NCI-H69 (cell line): ENCODE measurements at regions not wholly inside any gene's neighbourhood (a gene's known extent, or its start where the extent isn't known, plus 50 kb on each side); places are given as distances from the start of the nearest gene placed in this dataset.
"Not testable (repeated sequence)": the region's sequence is repeated elsewhere in the genome, so short reads cannot be mapped to it uniquely, and the experiment has no call there.

Source experiments
- DNase-seq: peaks from one replicate; lab custom pipeline; 2025; lab: John Stamatoyannopoulos, UW

DNA sequence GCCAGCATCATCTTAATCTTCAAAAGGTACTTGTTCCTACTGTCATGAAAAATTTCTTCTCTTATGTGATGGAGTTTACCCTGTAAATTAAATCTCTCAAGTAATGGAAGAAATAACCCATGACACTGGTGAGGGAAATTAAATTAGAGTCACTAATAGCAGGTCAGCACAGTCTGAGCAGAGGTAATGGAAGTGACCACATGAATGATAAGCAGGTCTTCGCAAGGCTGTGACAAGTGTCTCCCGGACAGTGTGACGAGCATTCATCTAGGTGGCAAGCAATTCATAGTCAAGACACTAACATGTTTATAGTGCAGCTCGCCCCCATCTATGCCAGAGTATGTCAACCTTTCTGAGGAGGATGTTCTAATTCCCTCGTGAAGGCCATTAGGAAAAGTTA is 249.2 kb downstream of the FRK start:
- no peak for DNase-seq

DNA sequence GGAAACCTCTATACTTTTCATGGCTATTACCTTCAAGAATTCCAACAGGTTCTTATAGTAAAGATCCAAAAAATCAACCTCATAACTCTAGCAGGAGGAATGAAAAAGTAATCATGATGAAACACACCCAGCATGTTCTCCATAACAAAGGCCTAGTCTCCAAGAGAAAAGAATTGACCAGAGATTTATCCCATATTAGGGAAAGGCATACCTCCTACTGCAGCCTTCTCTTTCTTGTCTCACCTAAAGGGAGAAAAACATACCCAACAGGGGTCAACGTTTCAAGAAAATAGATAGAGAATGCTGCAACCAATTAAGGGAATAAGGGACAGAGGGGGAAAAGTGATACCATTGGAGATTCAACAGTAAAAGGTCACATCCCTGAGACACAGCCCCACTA is 262.5 kb downstream of the FRK start:
- DNase-seq: no peak

DNA sequence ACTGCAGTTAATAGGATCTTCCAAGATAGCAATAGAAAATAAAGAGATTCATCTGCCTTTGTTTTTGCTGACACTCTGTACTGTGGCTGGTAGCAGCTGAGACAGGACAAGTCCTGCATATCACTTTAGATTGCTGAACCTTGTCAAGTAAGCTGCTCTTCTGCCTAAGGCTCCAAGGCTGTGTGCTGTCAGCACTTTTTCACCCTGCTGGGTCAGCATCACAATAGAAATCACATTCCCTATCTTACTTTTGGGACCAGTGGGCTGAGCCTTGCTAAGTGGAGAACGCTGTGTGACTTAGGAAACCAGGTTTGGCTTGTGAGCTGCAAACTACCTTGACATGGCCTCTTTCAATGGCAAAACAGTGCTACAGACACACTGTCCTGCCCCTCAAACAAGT is 263.9 kb downstream of the FRK start:
- DNase-seq: no peak

DNA sequence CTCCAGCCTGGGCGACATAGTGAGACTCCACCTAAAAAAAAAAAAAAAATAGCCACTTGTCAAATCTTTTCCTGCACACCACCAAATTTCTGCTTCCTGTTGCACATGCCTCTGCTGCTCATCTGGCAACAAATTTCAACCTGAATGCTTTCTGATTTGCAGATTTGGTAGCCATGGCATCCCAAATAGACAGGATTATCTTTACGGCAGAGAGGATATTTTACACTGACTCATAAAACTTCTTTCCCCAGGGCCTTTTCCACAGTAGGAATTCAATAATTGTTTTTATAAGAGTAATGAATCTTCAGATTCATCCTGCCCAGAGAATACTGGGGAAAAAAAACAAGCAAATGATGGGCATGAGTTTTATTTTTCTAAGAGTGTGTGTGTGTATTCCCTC is 264.6 kb downstream of the FRK start:
- no peak for DNase-seq

DNA sequence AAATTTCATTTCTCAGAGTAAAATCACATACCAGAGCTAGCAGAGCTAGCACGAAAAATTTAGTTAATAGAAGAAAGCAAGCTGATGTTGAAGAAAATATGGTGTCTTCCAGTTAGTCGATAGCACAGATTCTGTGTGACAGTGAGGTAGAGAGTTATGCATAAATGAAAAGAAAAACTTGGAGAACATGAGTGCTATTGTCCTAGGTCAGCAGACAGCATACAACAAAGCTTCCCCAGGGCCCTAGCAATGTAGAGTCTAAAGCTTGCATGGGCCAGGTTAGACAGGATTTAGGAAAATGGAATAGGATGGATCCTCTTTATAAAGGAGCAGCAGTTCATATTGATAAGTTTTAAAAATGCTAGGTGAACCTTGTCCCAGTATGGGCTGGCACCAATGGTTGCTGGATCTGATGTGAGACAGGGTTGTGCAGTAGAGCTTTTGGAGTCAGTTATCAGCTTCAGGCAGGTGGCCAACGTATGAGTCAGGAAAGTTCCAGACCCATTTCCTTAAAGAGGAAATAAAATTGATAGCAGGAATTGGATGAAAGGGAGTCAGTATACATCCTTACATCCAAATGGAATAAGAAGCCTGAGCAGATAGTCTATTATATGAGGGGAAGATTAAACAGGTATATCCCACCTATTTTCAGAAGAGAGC is 277.2 kb downstream of the FRK start:
- no peak for DNase-seq

DNA sequence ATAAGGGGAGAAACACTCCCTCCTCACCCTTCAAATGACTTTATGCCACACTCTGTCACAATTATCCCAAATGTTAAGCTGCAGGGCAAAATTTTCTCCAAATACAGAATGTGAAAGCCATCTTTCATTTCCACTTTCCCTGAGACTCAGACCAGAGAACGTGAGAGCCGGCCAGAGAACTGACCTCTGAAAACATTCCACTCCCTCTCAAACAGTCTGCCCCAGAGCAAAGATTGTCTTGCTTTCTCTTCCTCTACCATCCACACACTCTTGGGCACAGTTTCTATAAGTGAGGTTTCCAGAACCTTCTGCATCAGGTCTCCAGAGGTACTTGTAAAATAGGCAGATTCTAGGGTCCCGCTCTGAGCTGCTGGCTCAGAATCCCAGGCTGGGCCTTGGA is 278.1 kb downstream of the FRK start:
- DNase-seq: no peak

DNA sequence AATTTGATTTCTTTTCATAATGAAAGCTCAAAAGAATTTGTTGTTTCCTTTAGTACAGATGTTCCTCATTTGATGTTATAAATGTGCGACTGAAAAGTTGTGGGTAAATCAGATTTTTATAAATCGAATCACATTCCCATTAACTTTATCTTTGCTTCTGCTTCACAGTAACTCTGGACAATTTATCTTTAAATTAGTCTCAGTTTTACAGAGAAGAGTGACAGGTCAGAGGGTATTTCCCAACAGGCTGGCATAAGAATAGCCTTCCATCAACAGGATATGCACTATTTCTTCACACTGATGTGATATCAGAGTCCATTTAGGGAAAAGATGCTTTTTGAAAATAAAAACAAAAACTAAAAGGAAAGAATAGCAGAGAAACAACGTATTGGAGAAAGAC is 286.9 kb downstream of the FRK start:
- DNase-seq: no peak

DNA sequence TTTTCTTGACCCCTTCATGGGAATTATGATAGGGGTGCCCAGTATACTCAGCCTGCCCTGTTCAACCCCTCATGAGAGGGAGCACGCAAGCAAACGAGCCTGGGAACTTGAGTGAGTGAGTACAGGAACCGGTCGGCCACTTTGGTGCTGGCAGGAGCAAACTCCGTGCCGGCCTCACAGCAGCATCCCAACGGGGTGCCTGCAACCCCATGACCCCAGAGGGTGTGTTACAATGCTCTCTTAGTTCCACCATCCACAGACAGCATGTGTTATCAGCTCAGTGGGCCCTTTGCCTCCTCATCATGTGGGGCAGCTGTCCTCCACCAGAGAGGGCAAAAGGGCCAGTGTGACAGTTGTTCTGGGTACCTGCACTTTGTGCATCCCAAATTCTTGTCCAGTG is 289.8 kb downstream of the FRK start:
- no peak for DNase-seq

DNA sequence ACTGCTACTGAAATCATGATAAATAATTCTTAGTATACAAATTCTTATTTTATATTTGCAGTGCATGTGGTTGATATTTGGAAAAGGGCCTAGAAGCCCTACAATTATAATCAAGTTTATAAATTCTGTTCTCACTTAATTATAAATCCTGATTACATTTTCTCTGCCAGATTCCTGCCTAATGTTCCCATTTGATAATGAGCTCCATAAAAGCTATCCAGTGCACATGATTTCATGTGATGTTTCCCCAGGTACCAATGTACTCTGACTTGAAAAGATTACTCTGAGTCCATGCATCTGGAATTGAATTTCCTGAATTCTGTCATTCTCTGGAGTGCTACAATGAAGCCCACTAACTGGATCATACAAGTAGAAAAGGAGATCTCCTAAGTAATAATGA is 292.2 kb downstream of the FRK start:
- no peak for DNase-seq

DNA sequence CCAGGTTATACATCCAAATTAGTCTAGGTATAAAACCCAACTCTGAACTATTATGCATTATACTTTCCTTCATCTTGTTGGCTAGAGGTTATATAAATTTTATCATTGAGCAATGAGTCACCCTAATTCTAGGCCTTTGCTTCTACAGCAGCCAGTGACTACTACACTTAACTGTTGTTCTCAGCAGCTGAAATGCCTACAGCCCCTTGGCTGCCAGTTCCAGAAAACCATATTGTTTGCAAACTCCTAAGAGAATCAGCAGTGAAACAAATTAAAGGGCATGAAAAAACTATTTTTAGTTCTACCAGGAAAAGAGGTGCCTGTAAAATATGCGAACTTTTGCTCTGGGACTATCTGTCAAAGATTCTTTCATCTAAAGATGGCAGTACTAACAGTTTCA is 292.8 kb downstream of the FRK start:
- DNase-seq: no peak

DNA sequence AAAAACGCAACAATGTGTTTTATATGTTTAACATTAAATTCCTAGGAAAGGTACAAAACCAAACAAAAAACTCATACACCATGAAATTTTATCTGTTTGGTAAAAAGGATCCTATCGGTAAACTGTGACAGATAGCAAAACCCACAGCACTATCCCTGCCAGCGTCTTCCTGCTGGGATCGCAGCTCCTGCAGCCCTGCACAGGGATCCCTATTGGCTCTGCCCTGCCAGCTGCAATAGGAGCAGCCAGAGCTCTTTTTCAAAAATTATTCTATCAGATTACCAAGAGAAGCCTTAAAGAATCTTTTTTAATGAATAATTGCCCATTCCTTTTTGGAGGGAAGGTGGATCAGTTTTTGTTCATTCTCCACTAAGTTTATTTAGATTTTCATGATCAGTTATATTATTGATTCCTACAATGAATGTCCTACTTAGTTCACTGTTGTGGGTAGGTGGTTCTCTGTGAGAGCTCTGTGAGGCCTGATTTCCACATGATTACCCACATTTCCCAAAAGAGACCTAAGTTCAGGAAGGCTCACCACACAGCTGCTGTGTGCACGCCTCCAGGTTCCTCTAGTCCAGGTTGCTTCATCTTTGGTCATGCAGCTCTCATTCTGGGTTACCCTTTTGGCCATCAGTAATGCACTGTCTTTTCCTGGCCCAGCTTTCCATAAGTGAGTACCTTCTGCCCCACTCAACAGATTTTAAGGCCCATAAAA is 293.8 kb downstream of the FRK start:
- DNase-seq: no peak

DNA sequence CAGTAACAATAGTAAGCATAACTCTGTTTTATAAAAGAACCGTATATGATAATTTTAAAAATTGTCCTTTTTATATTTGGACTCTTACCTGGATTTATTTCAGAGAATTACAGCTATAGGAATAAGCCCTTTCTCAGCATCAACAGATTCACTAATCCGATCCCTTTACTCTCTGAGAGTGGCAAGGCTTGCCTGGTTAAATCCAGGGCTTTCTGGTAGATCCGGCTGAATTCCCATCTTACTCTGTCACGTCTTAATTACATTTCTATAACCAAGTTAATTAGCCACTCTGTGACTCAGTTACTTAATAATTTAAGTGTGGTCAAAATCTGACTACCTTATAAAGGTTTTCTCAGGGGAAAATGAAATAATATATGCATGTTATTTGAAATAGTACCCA is 294.7 kb downstream of the FRK start:
- no peak for DNase-seq

DNA sequence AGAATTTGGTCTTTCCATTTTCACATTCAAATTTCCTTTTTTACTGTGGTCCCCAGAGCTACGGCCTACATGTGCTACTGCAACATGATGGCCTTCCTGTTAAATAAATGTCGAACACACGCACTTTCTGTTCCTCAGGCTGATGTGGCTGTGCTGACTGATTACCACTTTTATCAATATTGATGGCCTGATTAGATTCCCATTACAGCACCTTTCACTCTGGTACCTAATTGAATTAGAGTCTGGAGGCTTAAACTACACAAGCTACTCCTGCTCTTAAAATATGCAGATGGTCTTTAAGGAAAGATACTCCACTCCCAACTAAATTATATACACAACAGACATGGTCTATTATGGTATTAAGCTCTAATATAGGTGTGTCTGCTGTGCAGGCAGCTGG is 301.6 kb downstream of the FRK start:
- no peak for DNase-seq

DNA sequence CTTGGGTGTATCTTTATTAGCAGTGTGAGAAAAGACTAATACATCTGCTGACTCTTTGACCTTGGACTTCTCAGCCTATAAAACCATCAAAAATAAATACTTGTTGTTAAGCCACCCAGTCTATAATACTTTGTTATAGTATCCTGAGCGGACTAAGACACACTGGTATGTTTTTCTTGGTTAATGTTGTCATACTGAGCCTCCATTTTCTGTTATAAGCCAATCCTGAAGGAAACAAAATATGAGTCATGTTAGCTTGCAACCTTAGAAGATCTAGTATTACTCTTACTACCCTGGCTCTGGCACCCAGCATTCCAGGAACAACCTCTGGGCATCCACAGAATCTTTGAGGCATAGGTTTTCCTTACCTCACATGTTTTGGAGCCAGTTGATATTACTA is 307.2 kb downstream of the FRK start:
- no peak for DNase-seq

DNA sequence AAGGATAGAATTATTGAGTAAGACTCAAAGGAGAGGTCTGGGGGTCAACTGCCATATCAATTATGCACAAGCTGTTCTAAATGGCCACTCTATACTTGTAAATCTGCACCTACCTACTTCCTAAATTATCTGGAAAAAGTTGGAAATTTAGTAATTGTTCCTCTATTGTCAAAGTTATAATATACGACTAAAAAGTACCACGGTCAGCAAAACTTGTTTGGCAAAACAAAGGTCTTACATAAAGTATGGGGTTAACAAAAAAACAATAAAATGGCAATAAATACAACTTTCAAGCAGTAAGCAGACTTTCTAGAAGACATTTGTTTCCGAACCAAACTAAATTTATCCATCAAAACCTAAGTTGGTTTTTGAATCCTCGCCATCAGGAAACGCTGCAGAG is 309.7 kb downstream of the FRK start:
- no peak for DNase-seq

DNA sequence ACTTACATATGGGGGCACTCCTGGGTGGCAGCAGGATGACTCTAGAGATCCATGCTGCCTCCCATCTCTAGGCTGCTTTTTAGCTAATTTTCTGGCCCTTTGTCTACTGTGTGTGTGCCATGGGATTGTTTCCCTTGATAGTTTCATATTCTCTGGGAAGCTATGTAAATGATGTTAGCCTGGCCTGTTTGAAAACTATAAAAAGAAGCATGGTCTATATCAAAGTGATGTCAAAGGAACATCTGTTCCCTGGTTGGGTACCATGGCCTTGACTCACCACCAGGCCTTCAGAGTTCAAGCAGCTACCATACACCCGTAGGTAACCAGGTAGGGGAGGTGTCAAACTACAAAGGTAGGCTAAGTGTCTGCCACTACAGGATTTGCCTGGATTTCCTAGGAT is 310.4 kb downstream of the FRK start:
- DNase-seq: no peak

DNA sequence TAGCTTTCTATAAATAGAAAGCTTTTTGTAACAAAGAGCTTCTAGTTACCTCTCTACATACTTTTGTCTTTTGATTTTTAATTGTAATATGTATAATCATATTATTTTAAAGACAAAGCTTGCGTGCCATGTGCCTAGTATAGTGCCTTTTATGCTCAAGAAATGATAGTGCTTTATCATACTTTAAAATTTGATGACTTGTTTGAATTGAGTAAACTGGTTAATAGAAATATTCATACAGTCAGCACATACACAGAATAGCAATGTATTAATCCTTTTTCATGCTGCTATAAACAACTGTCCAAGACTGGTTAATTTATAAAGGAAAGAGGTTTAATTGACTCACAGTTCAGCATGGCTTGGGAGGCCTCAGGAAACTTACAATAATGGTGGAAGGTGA is 313.0 kb downstream of the FRK start:
- no peak for DNase-seq

DNA sequence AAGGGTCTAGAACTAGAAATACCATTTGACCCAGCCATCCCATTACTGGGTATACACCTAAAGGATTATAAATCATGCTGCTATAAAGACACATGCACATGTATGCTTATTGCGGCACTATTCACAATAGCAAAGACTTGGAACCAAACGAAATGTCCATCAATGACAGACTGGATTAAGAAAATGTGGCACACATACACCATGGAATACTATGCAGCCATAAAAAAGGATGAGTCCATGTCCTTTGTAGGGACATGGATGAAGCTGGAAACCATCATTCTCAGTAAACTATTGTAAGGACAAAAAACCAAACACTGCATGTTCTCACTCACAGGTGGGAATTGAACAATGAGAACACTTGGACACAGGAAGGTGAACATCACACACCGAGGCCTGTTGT is 314.1 kb downstream of the FRK start:
- not testable (repeated sequence) for DNase-seq

DNA sequence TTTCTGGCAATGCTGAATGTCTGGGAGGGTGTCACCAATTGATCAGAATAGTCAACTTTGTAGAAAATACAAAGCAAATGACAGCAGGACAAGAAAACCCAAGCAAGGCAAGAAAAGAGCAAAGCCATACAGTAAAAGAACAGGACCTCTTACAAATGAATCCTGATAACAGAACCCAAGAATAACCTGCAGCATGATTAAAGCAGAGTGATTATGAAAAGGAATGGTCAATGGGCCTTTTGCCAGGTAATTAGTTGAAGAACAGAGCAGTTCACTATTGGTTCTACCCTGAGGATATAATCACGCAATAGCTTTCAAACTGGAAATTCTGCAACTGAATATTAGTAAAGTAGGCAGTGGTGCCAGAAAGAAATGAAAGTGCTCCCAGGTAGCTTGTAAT is 319.8 kb downstream of the FRK start:
- peak; percentile 57 for DNase-seq

DNA sequence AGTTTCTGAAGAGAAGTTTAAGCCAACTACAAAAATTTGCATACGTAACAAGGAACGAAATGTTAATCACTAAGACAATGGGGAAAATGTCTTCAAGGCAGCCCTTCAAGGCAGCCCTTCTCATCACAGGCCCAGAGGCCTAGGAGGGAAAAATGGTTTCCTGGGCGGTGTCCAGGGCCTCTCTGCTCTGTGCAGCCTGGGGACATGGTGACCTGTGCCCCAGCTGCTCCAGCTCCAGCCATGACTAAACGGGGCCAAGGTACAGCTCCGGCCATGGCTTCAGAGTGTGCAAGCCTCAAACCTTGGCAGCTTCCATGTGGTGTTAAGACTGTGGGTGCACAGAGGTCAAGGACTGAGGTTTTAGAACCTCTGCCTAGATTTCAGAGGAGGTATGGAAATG is 325.1 kb downstream of the FRK start:
- DNase-seq: no peak

DNA sequence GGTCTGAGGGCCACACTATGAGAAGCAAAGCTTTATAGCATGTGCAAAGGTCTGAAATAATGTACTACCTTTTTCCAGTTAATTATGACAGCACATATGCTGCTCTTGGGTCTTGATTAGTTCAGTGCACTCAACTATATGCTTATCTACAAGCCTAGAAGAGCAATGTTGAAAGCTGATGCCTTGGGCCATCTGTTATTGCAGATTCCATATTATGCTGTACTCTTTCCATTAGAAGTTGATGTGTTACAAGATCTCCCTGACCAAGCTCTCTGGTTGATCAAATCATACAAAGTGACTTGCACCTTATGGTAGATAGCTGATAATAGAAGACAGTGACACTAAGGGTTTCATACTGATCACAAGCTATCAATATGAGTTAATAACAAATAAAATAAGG is 327.3 kb downstream of the FRK start:
- DNase-seq: peak; percentile 16

DNA sequence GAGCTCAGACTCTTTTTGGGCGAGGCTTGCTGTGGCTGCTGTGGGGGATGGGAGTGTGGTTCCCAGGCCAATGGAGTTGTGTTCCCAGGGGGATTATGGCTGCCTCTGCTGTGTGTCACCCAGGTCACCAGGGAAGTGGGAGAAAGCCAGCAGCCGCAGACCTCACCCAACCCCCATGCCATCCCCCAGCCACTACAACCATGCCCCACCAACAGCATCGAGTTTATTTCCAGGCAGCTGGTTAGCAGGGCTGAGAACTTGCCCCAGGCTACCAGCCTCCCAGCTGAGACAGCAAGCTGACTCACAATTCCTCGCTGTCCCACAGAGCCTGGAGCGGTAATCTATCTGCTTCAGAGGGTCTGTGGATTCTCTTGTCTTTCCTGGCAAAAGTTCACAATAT is 331.7 kb downstream of the FRK start:
- no peak for DNase-seq

DNA sequence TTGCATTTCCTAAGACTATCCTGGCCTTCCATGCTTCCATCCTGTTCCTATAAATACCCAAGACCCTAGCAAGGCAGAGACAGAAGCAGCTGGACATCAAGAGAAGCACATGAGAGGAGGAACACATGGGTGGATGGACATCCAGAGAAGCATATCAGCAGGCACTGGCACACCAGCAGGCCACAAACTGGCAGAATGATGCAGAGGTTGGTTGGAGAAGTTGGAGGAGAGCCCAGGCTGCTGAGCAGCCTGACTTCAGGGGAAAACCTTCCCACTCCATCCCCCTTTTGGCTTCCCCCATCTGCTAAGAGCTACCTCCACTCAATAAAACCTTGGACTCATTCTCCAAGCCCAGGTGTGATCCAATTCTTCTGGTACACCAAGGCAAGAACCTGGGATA is 332.5 kb downstream of the FRK start:
- no peak for DNase-seq

DNA sequence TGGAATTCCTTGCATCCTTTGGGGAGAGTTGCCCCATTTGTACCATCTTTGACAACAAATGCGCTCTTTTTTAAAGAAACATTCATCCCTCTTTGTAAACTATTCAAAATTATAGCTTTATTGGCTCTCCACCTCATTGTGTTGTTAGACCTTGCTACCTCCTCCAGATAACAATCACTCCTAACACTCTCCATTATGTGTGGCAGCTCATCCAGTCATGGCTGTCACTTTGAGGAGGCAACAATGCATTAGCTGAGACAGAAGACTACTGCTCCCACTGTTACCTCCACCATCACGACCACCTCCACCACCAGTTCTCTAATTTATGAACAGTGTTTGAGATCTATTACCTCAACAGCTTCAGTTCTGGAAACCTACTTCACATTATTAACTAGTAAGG is 339.1 kb downstream of the FRK start:
- no peak for DNase-seq
